GM12865 (cell line): ENCODE measurements at regions not wholly inside any gene's neighbourhood (a gene's known extent, or its start where the extent isn't known, plus 50 kb on each side); places are given as distances from the start of the nearest gene placed in this dataset.

Experiments
- DNase-seq: peaks from one replicate; pipeline ENCODE4 v3.0.0; 2010; ENCODE audit warnings: low read depth
- H3K4me3 ChIP-seq: 2 replicates; pipeline ENCODE4 v1.5.1; 2011; ENCODE audit warnings: mild to moderate bottlenecking, low read depth, low read length, control low read depth
- TF ChIP-seq, protein P1 (sequence below): IDR thresholded peaks from 2 replicates; pipeline ENCODE4 v1.5.1; 2011; ENCODE audit warnings: low read length, control low read depth, low read depth, inconsistent platforms; ENCODE audit not compliant: insufficient read depth; ENCODE audit errors: missing control alignments

DNA sequence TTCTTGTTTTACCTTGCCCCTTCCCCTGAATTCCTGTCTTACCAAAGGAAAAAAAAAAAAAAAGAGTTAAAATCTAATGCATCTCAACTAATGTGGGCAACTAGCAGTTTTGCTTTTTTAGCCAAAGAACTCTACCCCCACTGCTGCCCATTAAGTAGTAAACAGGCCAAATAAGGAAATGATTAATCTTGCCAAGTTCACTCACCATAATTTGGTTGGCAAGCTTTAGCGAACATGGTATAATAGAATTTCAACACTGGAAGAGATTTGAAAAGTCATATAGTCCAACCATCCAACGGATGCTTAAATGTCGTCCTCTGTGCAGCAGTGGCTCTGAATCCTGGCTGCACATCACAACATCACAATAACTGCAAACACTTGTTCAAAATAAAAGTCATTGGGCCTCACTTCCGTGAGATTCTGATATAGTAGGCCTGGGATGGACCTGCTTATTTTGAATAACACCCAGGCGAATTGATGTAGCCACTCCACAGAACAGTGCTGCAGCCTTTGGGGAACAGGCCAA is 142.0 kb upstream of the UBE2E1 start:
- DNase-seq = no peak
- no peak overlapping the region for H3K4me3 ChIP-seq
- TF ChIP-seq, protein P1, sequence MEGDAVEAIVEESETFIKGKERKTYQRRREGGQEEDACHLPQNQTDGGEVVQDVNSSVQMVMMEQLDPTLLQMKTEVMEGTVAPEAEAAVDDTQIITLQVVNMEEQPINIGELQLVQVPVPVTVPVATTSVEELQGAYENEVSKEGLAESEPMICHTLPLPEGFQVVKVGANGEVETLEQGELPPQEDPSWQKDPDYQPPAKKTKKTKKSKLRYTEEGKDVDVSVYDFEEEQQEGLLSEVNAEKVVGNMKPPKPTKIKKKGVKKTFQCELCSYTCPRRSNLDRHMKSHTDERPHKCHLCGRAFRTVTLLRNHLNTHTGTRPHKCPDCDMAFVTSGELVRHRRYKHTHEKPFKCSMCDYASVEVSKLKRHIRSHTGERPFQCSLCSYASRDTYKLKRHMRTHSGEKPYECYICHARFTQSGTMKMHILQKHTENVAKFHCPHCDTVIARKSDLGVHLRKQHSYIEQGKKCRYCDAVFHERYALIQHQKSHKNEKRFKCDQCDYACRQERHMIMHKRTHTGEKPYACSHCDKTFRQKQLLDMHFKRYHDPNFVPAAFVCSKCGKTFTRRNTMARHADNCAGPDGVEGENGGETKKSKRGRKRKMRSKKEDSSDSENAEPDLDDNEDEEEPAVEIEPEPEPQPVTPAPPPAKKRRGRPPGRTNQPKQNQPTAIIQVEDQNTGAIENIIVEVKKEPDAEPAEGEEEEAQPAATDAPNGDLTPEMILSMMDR = no peak

DNA sequence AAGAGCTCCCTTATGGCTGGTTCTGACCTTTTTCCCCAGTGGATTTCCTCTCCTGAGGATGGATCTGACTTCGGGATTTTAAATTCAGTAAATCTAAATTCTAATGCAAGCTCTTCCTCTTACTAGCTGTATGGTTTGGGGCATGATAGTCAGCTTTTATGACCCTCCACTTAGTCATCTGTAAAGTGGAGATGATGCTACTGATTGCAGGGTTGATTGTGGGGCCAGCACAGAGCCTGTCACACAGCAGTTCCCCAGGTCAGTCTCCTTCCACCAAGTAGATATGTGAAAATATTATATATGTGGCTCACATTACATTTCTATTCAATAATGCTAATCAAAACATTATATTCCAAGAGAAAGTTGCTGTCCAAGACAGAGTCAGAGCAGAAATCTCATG is 141.3 kb upstream of the UBE2E1 start:
- H3K4me3 ChIP-seq = no peak overlapping the region
- TF ChIP-seq, protein P1 = no peak
- no peak for DNase-seq

DNA sequence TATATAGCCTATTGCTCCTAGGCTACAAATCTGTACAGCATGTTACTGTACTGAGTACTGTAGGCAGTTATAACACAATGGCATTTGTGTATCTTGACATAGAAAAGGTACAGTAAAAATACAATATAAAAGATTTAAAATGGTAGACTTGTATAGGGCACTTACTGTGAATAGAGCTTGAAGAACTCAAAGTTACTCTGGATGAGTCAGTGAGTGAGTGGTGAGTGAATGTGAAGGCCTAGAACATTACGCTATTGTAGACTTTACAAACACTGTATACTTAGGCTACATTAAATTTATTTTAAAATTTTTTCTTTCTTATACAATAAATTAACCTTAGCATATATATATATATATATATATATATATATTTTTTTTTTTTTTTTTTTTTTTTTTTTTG is 140.0 kb upstream of the UBE2E1 start:
- no peak overlapping the region for H3K4me3 ChIP-seq
- DNase-seq = no peak
- TF ChIP-seq, protein P1 = no peak

DNA sequence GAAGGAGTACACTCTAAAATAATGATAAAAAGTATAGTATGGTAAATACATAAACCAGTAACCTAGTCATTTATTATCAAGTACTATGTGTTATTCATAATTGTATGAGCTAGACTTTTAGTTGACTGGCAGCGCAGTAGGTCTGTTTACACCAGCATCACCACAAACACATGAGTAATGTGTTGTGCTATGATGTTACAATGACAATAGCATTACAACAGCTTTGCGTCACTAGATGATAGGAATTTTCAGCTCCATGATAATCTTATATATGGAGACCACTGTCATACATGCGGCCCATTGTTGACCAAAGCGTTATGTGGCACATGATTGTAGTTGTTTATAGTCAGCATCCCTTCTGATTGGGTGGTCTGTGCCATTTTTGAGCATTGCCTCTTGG is 138.9 kb upstream of the UBE2E1 start:
- H3K4me3 ChIP-seq = no peak overlapping the region
- DNase-seq = no peak
- TF ChIP-seq, protein P1 = no peak

DNA sequence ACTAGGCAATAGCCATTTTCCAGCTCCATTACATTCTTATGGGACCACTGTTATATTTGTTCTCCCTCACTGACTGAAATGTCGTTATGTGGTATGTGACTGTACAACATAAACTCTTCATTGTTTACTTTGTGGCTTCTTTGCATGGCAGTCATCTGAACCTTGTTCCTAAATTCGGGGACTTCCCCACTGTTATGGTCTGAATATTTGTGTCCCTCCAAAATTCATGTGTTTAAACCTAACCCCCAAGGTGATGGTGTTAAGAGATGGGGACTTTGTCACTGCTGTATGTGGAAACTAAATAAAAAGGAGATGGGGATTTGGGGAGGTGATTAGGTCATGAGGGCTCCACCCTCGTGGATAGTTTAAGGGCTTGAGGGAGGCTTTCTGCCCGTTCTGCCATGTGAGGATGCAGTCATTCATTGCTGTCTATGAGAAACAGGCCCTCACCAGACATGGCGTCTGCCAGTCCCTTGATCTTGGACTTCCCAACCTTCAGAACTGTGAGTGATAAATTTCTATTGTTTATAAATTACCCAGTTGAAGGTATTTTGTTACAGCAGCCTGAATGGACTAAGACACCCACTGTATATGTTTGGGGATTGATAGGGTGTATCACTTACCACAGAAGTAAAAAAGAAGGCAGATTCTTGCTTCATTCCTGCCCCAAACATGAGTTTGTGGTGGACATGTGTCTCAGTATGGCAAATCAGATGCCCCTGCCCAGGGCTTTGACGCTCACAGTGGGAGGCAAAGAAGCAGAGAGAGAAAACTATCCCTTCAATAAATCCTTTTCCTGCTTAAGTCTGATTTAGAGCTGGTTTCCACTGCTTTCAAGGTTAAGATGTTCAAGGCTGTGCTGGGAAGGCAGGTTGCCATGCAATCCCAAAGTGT is 138.0 kb upstream of the UBE2E1 start:
- TF ChIP-seq, protein P1 = no peak
- peak; percentile 33 for DNase-seq
- H3K4me3 ChIP-seq = no peak overlapping the region

DNA sequence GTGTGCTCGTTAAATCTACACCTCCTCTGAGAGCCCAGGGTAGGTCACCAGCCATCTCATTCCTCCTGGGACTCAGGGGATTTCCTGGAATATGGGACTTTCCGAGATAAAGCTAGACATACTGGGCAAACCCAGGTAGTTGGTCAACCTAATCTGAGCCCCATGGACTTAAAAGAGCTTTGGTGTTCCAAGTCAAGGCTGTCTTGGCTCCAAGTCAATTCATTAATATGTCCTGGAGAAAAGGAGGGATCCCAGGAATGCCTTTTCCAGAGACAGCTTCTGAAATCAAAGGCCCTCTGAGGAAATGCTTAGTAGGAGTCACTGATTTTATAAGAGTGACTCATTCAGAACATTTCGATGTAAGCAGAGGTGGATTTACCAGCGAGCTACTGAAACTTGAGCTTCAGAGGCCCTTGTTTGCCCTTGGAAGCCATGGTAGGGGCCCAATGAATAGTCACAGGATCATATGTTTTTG is 137.3 kb upstream of the UBE2E1 start:
- TF ChIP-seq, protein P1 = no peak
- H3K4me3 ChIP-seq = no peak overlapping the region
- DNase-seq = peak; percentile 48
